ENCODE measurements at regions not wholly inside any gene's neighbourhood (a gene's known extent, or its start where the extent isn't known, plus 50 kb on each side); places are given as distances from the start of the nearest gene placed in this dataset.

DNA sequence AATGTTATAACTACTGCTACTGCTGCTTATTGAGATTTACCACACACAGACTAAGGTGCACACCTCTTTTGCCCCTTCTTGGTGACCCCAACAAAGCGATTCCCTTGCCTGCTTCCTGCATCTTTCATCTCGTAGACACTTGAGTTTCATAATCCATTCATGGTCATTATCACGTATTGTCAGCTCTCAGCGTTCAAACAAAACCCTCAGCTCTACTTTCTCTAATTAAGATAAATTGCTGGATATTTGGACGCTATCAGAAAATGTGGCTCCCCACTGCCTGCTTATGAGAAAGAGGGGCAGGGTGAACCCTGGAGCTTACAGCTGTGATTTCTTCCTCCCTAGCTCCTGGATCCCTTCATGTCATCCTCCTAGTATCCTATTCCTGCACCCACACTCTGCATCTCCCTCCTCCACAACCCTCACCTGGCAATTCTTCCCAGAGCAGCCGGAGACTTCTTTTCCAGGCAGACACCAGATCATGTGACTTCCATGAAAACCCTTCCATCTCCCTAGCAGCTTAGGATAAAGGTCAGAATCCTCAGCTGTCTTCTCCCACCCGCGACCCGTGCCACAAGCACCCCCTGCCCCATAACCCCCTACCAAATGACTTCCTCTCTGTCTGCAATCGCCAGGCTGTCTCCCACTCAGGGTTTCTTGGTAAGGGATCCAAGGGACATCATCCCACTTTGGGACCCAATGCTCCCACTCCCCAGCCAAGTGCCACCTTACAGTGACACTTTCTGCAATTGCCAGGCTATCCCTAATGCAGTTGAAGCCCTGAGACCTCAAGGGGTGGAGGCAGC lies 146.5 kb downstream of the NSG2 start:
- DNase-seq: no peak

DNA sequence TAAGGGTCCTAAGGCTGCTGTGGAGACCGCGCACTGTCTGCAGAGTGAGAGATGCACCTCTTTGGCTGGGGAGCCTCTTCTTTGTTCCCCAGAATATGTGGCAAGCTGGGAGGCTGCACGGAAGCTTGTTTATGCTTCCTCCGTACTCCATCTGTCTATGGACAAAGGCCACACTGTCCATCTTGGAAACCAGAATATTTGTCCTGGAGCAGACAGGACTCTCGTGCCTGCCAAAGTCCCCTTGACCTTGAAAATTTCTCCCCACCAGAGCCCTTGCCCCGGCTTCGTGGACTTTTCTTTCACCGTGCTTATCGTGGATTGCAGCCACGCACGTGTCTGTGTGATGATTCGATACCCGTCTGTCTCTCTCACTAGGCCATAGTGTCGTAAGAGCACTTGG lies 147.4 kb downstream of the NSG2 start:
- no peak for DNase-seq

DNA sequence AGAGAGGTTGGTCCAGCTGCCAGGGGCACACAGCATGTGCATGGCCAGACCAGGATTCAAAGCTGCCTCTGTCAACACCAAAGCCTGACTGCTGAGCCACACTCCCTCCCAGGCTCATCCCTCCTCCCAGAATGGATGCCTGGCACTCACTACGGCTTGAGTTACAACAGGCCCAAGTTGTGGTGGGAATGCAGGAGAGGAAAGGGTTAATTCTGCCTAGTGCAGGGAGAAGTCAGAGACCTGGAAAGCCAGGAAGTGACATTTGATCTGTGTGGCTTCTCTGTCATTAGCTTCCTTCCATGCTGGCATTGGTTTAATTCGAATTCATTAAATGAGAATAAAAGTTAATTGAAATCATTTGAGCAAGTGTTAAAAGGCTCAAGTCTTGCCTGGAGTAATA lies 150.0 kb downstream of the NSG2 start:
- DNase-seq: no peak

GRCh38 chr5:174197929-174198328 lies 152.4 kb downstream of the NSG2 start:
- no peak for DNase-seq

GRCh38 chr5:174198541-174198940 lies 153.0 kb downstream of the NSG2 start:
- DNase-seq: no peak

DNA sequence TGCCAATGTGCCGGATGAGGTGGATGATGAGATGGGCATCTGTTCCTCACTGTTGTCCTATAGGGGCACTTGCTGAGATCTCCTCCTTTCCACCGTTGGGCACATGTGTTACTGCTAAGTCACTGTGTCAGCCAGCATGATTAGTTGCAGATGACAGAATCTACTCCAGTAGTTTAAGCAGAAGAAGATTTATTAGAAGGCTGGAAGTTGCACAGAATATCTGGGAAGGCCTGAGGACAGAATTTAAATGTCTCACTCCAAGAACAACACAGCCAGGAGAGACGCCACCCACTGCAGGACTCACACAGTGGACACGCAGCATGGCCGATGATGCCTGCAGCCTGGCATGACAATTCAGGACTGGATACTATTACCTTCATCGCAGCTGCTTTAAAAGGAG lies 157.5 kb downstream of the NSG2 start:
- no peak for DNase-seq

GRCh38 chr5:174204535-174205313 lies 159.2 kb downstream of the NSG2 start:
- no peak for DNase-seq

GRCh38 chr5:174205939-174206338 lies 160.4 kb downstream of the NSG2 start:
- DNase-seq: no peak

- DNase-seq: no peak
These were observed 165.2 kb downstream of the NSG2 start for GRCh38 chr5:174210596-174211276.

GRCh38 chr5:174211277-174211626 lies 165.7 kb downstream of the NSG2 start:
- no peak for DNase-seq

GRCh38 chr5:174217527-174217926 lies 172.0 kb downstream of the NSG2 start:
- no peak for DNase-seq

- no peak for DNase-seq
These were observed 172.7 kb downstream of the NSG2 start for GRCh38 chr5:174218162-174218561.

DNA sequence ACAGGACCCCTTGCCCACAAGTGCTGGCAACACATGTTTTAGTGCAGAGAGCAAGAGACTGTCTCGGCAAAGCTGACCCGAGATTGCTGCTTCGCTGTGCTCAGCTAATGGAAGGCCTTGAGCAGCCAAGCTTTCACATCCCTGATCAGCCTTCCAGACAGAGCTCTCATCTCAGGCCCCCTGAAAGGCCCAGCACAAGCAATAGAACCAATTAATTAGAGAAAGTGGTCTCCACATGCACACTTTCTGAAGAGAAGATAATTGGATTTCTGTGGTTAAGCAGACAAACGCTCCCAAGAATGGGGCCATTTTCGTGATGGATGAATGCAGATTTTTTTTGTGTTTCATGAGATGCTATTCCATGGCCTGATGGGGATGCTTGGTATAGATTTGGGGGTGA lies 174.9 kb downstream of the NSG2 start:
- DNase-seq: no peak

DNA sequence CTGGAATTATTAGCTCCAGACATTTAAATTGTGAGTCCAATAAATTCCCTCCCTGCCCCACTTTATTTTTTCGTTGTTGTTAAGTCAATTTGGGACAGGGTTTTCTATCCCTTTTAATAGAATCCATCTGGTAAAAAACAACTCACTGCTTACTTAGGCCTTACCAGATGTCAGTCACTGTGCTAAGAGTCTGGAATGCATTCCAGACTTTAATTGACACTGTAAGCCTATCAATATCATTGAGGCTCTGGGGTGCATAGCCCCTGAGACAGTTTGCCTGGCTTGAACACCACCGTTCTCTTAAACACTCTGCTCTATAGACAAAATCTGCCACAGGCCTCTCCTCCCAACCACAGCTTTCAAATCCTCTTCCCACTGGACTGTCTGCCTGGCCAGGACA lies 175.9 kb downstream of the NSG2 start:
- no peak for DNase-seq

DNA sequence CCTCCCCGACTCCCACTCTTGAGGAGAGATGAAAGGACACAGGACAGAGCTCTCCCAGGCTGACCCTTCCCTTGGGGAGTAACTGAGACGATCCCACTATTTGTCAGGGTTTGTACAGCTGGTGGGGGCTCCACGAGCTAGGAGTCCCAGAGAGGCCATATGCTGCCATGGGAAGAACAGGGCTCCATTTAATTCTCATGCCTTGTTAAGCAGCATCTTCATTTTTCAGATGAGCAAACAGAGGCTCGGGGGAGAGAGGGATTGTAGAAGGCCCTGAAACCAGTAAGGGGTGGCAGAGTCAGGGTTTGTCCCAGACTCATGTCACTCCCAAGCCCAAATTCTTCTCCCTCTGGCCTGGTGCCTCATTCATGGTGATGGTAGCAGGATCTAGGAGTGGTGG lies 176.4 kb downstream of the NSG2 start:
- DNase-seq: no peak

- DNase-seq: no peak
These were observed 177.4 kb downstream of the NSG2 start for GRCh38 chr5:174222891-174223290.

- no peak for DNase-seq
These were observed 177.8 kb downstream of the NSG2 start for GRCh38 chr5:174223355-174223754.

DNA sequence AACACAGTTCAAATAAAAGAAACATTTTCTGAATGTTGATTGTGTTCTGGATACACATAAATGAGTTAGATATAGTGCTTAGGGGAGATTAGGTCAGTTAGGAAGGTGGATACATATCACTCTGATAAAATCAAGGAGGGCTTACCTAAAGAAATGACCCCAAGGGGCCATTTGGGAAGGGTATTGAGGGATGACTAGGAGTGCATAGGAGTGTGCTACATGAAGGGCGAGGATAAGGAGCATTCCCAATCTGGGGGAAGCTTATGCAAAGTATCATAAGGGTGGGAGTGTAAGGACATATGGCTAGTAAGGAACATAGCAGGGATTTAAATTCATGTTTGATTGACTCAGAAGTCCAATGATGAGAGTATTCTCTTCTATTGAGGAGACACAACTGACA lies 183.6 kb downstream of the NSG2 start:
- no peak for DNase-seq

GRCh38 chr5:174229514-174230370 lies 184.2 kb downstream of the NSG2 start:
- no peak for DNase-seq

DNA sequence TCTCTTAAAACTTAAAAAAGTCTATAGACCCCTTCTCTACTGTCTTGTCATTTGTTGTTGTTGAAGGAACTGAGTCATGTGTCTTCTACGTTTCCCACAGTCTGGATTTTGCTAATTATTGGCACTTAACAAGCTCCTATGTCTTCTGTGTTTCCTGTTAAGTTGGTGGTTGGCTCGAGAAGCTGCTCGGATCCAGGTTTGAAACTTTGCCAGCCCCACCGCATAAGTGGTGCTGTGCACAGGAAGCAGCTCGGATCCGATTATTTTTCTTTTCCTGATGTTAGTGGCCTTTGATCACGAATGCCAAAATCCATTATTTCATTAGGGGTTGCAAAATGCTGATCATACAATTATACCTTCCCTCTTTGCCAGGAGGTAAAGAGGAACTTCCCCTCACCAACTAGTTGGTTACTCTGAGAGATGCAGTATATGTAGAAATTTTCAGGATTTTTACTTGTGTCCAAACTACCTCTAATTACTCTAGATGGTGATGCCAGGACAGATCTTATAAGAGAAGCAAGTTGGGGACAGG lies 186.5 kb downstream of the NSG2 start:
- no peak for DNase-seq

DNA sequence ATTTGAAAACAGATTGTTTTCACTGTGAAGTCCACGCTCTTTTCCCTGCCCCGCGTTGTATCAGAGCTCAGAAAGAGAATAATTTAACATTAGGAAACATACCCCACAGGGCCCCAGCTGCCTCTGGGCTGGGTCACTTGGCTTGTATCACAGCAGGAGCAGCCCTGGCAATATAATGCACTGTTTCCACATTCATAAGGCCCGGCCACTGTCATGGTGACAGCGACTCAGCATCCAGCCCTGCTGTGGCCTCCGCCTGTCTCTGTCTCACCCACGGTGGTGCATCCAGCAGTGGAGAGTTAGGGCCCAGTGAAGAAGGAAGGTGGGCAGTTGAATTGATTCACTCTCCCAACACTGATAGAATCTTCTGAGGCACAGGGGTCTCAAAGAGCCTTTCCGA lies 188.9 kb downstream of the NSG2 start:
- no peak for DNase-seq

GRCh38 chr5:174235221-174236011 lies 189.9 kb downstream of the NSG2 start:
- no peak for DNase-seq

Data from activated CD4-positive, alpha-beta T cell treated with anti-CD3 and anti-CD28 coated beads, Interleukin-10, Interleukin-2, amounts not matched to agents 100 ng/mL and 50 ng/mL, durations not matched to agents 16 hours and 8 hours (primary cell).